NT2/D1 (cell line): ENCODE measurements at regions not wholly inside any gene's neighbourhood (a gene's known extent, or its start where the extent isn't known, plus 50 kb on each side); places are given as distances from the start of the nearest gene placed in this dataset.

Source experiments
- DNase-seq: peaks from one replicate; pipeline ENCODE4 v3.0.0-alpha.2; 2011; ENCODE audit warnings: low read depth, low spot score
- H3K27me3 ChIP-seq: 2 replicates; pipeline ENCODE4 v1.6.0; 2011; ENCODE audit warnings: mild to moderate bottlenecking; ENCODE audit not compliant: insufficient read length, insufficient read depth
- H3K36me3 ChIP-seq: 2 replicates; pipeline ENCODE4 v1.6.1; 2011; ENCODE audit warnings: mild to moderate bottlenecking, low read length, mixed read lengths; ENCODE audit not compliant: insufficient read depth, insufficient read length
- H3K4me1 ChIP-seq: 2 replicates; pipeline ENCODE4 v1.5.1; 2011; ENCODE audit not compliant: insufficient read depth, insufficient read length
- H3K4me3 ChIP-seq: 2 replicates; pipeline ENCODE4 v1.5.1; 2011; ENCODE audit warnings: low read depth; ENCODE audit not compliant: insufficient read length
- H3K9ac ChIP-seq: 2 replicates; pipeline ENCODE4 v1.6.0; 2011; ENCODE audit warnings: low read depth; ENCODE audit not compliant: insufficient read length
- H3K9me3 ChIP-seq: 2 replicates; pipeline ENCODE4 v1.5.1; 2011; ENCODE audit warnings: mild to moderate bottlenecking, low read length; ENCODE audit not compliant: insufficient read depth
- SUZ12 ChIP-seq: IDR thresholded peaks from 2 replicates; pipeline ENCODE4 v1.6.1; 2011; ENCODE audit not compliant: insufficient read length, insufficient read depth; ENCODE audit errors: extremely low read depth
- YY1 ChIP-seq: IDR thresholded peaks from 2 replicates; pipeline ENCODE4 v1.6.1; 2011; ENCODE audit not compliant: insufficient read length, insufficient read depth
- ZNF274 ChIP-seq: IDR thresholded peaks from 2 replicates; pipeline ENCODE4 v1.6.1; 2011; ENCODE audit warnings: mild to moderate bottlenecking, low read depth, low read length

DNA sequence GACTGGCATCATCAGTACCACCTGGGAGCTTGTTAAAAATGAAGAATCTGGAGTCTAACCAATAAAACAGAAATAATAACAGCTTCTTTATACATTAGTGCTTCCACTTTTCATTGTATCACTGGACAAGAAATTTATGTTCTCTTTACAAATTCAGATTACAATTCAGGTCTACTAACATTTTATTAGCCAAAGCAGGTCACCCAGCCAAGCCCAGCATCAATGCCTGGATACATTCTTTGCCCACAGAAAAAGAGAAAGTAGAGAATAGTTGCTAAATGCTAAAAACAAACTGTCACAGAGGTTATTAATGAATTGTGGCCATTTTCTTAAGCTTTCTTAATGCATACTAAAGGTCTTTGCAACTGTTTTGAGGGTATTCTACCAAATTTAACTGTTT, 458.3 kb downstream of the BTBD3 start:
- Histone ChIP-seq H3K9ac (no peak overlapping the region), H3K36me3 (no peaks in the 10 kb centered on the region), H3K4me1 (no peaks in the 10 kb centered on the region), H3K27me3 (no peaks in the 10 kb centered on the region), H3K9me3 (no peaks in the 10 kb centered on the region; the same call in 1 of the 2 replicates), H3K4me3 (no peak overlapping the region)
- no peak for DNase-seq
- no peak for TF ChIP-seq ZNF274
- TF ChIP-seq SUZ12 = no peak
- TF ChIP-seq YY1 = no peak

DNA sequence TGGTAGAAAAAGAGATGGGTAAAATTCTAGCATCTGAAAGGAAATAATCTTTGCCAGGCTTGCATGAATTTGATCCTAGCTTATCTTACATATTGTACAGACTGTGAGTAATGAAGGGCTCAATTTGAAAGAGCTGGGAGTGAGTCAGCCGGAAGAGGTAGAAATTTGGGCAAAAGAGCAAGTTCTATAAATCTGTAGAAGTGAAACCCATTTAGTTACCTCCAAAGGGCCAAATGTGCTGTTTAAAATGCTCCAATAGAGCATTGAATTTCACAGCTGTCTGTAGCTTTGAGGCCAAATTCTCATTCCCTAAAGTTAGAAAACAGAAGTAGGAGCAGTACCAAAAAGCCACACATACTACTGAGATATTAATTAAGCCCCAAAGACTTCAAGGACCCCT, 466.1 kb downstream of the BTBD3 start:
- no peak overlapping the region for H3K9ac ChIP-seq
- no peak for DNase-seq
- no peaks in the 10 kb centered on the region for H3K9me3 ChIP-seq
- no peaks in the 10 kb centered on the region for H3K36me3 ChIP-seq
- H3K4me1 ChIP-seq = no peaks in the 10 kb centered on the region
- no peak for TF ChIP-seq ZNF274
- no peak for TF ChIP-seq SUZ12
- TF ChIP-seq YY1 = no peak
- H3K4me3 ChIP-seq = no peak overlapping the region
- H3K27me3 ChIP-seq = no peaks in the 10 kb centered on the region

DNA sequence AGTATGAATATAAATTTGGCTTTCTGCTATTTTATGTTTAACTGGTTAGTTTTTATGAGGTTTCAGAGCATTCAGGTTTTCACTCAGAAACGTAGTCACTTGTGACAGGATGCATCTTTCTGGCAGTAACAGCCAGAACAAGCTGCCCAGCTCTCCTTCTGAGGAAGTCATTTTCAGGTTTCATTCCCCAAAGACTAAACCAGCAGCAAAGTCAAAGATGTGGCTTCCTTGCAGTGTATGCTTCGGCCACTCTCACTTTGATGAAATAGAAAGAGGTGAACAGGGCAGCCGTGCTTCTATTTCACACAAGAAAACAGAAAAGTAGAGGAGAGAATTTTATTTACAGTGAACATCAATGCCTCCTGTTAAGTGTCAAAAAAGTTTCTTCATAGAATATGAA, 469.1 kb downstream of the BTBD3 start:
- no peaks in the 10 kb centered on the region for H3K36me3 ChIP-seq
- H3K27me3 ChIP-seq = no peaks in the 10 kb centered on the region
- no peak overlapping the region for H3K4me3 ChIP-seq
- no peaks in the 10 kb centered on the region for H3K9me3 ChIP-seq
- DNase-seq = no peak
- no peak for TF ChIP-seq ZNF274
- no peak for TF ChIP-seq YY1
- TF ChIP-seq SUZ12 = no peak
- no peaks in the 10 kb centered on the region for H3K4me1 ChIP-seq
- no peak overlapping the region for H3K9ac ChIP-seq

DNA sequence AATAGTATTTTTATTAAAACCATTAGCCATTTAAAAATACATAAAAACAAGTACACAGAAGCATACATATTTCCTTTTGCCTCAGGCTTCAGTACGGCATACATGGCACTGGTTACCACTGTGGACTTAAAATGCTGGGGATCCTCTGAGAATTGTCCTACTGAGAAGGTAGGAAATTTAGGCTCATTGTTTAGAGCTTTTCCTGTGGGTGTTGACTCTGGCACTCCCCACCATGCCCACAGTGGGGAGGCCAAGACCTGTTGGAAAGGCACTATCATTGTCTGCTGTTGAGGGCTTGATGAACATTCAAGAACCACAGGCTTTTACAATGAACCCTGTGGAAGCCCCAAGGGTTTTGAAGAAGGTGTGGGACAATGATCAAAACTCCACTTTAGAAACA, 473.4 kb downstream of the BTBD3 start:
- Histone ChIP-seq H3K4me3 (no peak overlapping the region), H3K4me1 (no peaks in the 10 kb centered on the region), H3K9ac (no peak overlapping the region), H3K36me3 (no peaks in the 10 kb centered on the region), H3K9me3 (no peaks in the 10 kb centered on the region), H3K27me3 (no peaks in the 10 kb centered on the region)
- TF ChIP-seq ZNF274 = no peak
- no peak for TF ChIP-seq YY1
- no peak for TF ChIP-seq SUZ12
- DNase-seq = no peak

DNA sequence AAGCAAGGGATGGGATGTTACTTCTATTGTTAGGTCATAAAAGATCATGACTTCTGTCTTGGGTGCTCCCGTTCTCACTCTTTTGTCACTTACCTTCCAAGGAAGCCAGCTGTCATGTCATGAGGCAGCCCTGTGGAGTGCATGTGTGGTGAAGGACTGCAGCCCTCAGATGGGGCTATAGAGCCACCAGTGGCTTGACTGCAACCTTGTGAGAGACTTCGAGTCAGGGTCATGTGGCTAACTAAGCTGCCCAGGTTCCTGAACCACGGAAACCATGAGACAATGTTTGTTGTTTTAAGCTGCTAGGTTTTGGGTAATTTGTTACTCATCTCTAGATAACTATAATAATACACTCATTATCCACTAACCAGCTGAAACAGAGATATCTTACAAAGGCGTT, 477.1 kb downstream of the BTBD3 start:
- TF ChIP-seq ZNF274 = no peak
- no peak for TF ChIP-seq SUZ12
- TF ChIP-seq YY1 = no peak
- no peak overlapping the region for H3K4me3 ChIP-seq
- H3K9me3 ChIP-seq = no peaks in the 10 kb centered on the region
- DNase-seq = no peak
- H3K36me3 ChIP-seq = no peaks in the 10 kb centered on the region
- no peak overlapping the region for H3K9ac ChIP-seq
- no peaks in the 10 kb centered on the region for H3K4me1 ChIP-seq
- H3K27me3 ChIP-seq = no peaks in the 10 kb centered on the region

DNA sequence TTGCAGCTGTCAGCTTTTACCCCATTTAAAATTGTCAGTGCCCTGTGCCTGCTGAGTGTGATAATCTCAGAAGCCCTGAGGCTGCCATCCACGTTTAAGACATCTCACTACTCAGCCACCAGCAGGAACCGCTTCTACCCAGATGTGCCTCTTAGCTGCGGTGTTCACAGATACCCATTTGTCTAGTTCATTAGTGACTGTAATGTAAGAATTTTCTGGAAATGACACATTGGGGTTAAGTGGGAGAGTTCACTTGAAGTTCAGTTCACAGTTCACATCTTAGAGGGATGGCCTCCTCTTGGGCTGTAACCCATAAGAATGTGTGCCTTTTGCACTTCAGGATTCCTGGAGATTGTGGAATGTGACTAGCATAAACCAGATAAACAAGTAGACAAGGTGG, 477.7 kb downstream of the BTBD3 start:
- Histone ChIP-seq H3K27me3 (no peaks in the 10 kb centered on the region), H3K9ac (no peak overlapping the region), H3K9me3 (no peaks in the 10 kb centered on the region), H3K4me1 (no peaks in the 10 kb centered on the region), H3K4me3 (no peak overlapping the region), H3K36me3 (no peaks in the 10 kb centered on the region)
- no peak for DNase-seq
- TF ChIP-seq YY1 = no peak
- no peak for TF ChIP-seq ZNF274
- no peak for TF ChIP-seq SUZ12

DNA sequence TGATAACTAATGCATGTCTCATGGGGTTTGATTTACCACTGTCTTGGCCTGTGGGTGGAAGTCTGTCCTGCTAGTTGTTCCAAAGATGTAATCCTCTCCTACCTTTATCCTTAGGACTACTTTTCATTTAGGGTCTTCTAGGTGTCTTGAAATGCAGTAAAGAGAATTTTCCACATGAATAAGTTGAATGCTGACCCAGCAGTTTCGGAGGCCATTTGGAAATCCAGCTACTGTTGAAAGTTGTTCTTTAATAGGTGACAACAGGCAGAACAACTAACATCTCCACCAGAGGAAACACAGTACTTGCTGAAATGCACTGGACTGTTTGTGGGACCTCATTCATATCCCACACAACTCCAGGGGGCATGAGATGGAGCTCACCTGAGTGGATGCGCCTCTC, 478.1 kb downstream of the BTBD3 start:
- DNase-seq = no peak
- Histone ChIP-seq H3K9ac (no peak overlapping the region), H3K27me3 (no peaks in the 10 kb centered on the region), H3K4me3 (no peak overlapping the region), H3K4me1 (no peaks in the 10 kb centered on the region), H3K36me3 (no peaks in the 10 kb centered on the region), H3K9me3 (no peaks in the 10 kb centered on the region)
- TF ChIP-seq SUZ12 (no peak), ZNF274 (no peak), YY1 (no peak)

DNA sequence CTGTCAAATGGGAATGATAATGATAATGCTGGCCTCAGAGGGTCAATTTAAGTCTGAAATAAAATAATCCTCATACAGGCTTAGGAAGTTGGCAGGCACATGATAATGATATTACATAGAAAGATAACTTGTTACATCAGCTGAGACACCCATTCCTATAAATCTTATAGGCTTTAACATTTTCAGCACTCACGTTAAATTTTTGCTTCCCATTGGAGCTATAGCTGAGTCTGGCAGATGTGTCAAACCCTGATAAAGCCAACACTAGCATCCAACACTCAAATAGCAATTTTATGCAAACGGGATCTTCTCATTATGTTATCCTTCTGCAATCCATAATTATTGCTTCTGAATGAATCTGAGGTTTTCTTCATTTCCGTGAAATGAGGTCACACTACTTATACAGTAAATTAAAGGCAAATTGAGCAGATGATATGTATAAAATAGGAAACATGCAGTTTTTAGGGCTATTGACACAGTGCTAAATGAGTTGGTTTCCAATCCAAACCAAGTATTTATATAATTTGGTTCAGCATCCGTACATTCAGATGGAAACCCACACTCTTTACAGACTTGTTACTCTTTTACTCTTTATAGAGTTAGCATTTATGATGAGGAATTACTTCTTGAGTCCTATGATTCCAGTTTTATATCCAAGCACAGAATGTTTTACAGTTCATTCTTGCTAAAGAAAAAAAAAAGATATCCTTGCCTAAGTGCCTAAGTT, 481.6 kb downstream of the BTBD3 start:
- Histone ChIP-seq H3K27me3 (no peaks in the 10 kb centered on the region), H3K4me1 (no peaks in the 10 kb centered on the region), H3K9me3 (no peaks in the 10 kb centered on the region), H3K36me3 (no peaks in the 10 kb centered on the region), H3K9ac (no peak overlapping the region), H3K4me3 (no peak overlapping the region)
- no peak for DNase-seq
- TF ChIP-seq YY1 (no peak), SUZ12 (no peak), ZNF274 (no peak)
